GM12891 (cell line): ENCODE measurements at regions not wholly inside any gene's neighbourhood (a gene's known extent, or its start where the extent isn't known, plus 50 kb on each side); places are given as distances from the start of the nearest gene placed in this dataset.

Experiments
- POLR2A ChIP-seq: IDR thresholded peaks from 2 replicates; pipeline ENCODE4 v1.6.1; 2011; ENCODE audit warnings: low read depth, low read length, control low read depth
- POLR2AphosphoS5 ChIP-seq: IDR thresholded peaks from 2 replicates; pipeline ENCODE4 v1.6.1; 2011; ENCODE audit warnings: low read depth, low read length, control low read depth

DNA sequence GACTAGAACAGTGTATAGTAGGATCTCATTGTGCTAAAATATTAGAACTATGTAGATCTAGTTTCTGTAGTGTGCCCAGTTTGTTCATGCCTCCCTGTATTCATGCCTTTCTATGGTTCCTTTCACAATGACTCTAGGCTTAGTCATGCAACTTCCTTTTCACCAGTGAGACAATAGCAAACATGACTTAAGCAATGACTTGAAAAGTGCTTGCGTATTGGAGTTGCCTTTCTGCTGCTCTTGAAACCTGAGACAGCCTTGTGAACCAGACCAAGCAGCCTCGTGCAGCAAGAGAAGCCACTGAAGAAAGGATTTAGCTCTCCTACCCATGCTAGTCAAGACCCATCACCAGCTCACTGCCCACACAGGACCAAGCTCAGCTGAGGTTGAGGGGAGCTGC is 294.5 kb upstream of the TAS2R1 start:
- no peak for TF ChIP-seq POLR2AphosphoS5
- TF ChIP-seq POLR2A, result no peak
